GM19463 (cell line): ENCODE measurements at regions not wholly inside any gene's neighbourhood (a gene's known extent, or its start where the extent isn't known, plus 50 kb on each side); places are given as distances from the start of the nearest gene placed in this dataset.

Experiments
- ATAC-seq: cut with Tn5 transposase; IDR thresholded peaks from one replicate; pipeline ENCODE4 v1.9.1; 2021; ENCODE audit warnings: mild to moderate bottlenecking, moderate library complexity; ENCODE audit not compliant: unreplicated experiment

- ATAC-seq = no peak
Observed at GRCh38 chr20:20993372-20993771, 112.8 kb downstream of the LINC00237 start.

DNA sequence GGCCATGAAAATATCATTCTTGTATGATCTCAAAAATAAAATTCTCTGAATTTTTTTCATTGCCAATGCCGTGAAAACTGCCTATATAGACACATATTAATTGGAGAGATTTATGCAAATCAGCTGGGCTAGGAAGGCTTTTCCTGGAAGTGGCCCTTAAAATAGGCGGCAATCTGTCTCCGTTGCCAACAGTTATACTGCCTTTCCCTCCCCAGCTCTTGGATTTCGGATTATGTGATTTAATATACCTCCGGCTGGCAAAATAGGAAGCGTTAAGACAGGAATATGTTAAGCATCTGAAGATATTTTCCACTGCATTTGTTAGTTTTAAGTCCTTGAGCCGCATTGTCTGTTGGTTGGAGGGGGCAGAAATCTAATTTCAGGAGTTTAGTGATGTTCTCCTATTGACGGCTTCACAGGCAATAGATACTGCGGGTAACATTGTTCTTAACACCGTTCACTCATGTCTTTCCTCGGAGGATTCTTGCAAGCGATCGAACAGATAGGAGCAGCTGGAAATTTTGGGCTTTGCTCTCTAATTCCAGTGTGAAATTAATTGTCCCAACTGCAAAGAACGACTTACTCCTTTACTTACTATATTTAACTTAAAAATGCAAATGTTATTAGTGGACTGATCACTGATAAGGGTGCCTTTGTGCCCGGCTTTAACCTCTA lies 113.3 kb downstream of the LINC00237 start:
- ATAC-seq = no peak

DNA sequence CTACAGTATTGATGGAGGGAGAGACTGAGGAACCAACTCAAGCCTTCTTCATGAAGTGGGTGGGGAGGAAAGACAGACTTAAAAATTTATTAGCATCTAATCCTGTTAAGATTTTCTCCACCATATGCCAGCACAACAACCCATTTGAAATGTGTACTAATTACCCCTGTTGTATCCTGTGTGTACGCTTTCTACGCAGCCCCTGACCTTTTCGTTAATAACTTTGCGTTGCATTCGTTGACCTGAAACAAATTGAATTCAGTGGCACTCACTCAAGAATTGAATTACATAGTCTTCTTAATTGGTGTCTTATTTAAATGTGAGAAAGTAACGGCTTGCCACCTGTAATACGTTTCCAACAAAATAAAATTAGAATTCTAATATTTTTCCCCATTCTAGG lies 113.9 kb downstream of the LINC00237 start:
- no peak for ATAC-seq

DNA sequence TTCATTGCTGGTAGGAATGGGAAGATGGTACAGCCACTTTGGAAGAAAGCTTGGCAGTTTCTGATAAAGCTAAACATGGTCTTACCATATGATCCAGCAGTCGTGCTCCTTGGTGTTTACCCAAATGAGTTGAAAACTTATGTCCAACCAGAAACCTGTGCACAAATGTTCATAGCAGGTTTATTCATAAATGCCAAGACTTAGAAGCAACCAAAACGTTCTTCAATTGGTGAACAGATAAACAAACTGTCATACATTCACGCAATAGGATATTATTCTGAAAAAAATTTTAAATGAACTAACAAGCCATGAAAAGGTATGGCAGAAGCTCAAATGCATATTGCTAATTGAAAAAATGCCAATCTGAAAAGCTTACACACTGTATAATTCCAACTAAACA lies 117.1 kb downstream of the LINC00237 start:
- ATAC-seq = no peak

DNA sequence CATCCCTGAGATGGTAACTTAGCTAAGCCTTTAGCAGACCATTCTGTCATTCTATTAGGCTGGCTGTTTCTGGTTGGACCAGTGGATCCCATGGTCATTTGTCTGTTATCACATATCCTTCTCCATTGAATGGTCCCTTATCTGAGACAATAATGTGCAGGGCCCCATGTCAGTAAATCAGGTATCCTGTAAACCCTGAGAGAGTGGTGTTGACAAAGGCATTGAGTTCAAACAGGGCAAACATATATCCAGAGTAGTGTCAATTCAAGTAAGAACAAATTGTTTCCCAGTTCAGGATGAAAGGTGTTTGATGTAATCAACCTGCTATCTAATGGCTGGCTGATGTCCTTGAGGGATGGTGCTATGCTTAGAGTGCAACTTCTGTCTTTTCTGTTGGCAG lies 126.2 kb downstream of the LINC00237 start:
- ATAC-seq = no peak

GRCh38 chr20:20977786-20978185 lies 128.4 kb downstream of the LINC00237 start:
- ATAC-seq = no peak

GRCh38 chr20:20972490-20972889 lies 133.7 kb downstream of the LINC00237 start:
- ATAC-seq = no peak

- ATAC-seq = no peak
Observed at GRCh38 chr20:20971810-20972209, 134.3 kb downstream of the LINC00237 start.

DNA sequence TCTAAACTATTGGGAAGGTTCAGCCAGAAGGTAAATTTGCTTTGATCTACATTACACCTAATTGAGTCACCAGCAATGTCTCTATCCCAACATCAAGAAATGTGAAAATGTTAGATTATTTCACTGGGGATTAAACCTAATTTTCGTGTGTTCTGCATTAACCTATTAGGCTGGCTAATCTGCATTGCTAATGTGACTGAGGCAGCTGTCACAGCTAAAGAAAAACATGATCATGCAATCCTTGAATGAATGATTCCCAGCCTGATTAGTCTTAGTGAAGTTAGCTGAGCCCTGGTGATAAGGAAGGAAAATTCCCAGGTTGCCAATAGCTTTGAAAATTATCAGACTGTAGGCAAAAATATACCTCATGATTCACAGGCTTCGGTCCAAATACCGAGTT lies 135.3 kb downstream of the LINC00237 start:
- no peak for ATAC-seq

- ATAC-seq = no peak
Observed at GRCh38 chr20:20969701-20970280, 136.4 kb downstream of the LINC00237 start.

DNA sequence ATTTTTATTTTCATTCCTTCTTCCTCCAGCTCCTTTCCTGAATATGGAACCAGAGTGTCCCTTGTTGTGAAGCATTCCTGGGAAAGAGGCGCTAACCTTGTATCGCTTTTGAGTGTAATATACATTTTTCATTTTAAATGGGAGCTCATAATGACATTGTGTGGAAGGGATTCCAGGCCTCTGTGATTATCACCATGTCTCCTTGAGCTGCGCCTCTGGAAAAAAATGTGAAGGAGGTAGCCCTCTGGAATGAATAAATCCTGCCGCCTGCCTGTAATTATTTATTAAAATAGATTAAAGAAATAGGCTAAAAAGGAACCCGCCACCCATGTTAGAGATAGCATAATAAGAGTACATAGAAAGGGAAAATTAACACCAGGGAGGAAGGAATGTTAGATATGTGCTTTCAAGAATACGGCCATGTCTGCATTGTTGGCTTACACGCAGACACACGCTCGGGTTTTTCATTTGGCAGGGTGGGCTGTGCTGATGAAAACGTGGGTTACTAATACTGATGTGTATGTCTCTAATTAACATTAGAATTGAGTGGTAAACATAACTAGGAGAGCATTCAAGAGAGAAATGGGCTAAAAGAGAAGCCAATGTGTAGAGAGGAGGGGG lies 138.5 kb downstream of the LINC00237 start:
- no peak for ATAC-seq

DNA sequence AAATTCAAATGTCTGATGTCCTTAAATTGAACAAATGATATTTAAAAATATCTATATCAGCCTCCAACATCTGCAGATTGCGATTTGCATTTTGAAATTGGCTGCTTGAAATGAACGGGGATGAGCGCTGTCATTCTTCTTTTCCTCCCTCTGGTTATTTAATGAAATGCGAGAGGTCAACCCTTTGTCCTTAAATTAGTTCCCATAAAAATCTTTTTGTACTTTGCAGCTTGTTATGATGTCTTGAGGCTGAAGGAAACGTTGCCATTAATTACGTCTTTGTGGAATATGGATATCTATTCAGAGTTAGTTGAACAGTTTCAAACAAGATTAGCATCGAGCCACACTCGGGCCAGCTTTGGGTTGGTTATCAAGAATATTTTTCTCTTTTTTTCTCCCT lies 140.0 kb downstream of the LINC00237 start:
- ATAC-seq = no peak

DNA sequence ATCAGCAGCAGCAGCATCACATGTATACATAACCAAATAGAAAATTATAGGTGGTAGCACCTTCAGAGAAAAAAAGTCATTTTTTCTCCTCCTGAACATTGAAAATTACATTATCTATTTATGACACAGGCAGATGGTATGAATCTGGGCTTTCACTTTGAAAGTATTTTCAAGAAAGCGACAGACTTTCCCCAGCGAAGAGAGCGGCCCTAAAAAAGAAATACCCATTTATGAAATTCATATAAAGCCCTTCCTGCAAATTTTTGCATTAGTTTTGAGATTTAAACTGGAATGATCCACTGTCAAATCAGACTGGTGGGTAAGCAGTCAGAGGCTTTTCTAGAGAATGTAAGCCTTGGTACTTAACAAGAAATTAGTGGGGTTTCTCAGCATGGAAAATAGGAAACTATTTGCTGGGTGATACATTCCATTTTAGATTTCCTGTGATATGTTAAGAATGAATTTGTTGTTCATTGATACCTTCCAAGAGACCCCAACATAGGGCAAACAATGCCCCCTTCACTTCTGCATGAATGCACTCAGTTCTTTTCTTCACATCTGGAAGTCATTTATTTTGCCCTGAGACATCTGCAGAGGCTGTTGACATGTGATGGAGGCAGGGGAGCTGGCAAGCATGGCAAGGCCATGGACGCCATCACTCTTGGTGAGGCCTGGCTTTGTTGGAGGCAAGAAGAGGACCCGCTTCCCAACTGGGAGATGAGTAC lies 147.0 kb downstream of the LINC00237 start:
- ATAC-seq = no peak

- ATAC-seq = no peak
Observed at GRCh38 chr20:20956513-20956931, 149.6 kb downstream of the LINC00237 start.

DNA sequence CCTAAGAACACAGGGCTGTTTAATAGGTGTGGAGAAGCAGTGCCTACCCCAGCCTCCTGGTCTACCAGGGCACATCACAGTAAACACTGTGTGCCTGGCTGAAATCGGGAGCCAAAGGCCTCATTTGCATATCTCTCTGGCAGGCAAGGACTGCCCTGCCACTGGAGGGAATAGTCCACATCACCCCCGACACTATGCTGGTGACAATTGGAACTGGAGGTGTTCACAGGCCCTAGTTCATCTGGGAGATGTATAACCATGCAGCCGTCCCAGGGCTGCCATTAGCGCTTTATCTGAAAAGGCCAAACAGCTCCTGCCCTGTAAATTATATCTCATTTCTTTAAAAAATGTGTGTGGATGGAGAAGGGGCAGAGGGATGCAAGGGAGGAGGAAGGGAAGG lies 150.3 kb downstream of the LINC00237 start:
- ATAC-seq = no peak

GRCh38 chr20:20953738-20954618 lies 152.2 kb downstream of the LINC00237 start:
- no peak for ATAC-seq

DNA sequence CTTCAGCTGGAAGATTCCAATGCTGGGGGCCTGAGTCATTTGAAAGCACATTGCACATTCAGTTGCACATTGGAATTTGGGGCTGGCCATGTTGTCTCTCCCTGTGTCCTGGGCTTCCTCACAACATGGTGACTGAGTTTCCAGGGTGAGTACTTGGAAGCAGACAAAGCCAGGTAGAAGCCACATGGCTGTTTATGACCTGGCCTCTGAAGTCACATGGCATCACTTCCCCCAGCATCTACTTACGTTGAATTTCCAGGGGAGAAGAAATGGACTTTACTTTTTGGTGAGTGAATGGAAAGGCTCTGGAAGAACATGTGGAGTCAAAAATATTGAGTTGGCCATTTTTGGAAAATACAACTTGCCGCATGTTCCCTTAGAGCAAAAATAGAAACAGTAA lies 155.5 kb downstream of the LINC00237 start:
- ATAC-seq = no peak

DNA sequence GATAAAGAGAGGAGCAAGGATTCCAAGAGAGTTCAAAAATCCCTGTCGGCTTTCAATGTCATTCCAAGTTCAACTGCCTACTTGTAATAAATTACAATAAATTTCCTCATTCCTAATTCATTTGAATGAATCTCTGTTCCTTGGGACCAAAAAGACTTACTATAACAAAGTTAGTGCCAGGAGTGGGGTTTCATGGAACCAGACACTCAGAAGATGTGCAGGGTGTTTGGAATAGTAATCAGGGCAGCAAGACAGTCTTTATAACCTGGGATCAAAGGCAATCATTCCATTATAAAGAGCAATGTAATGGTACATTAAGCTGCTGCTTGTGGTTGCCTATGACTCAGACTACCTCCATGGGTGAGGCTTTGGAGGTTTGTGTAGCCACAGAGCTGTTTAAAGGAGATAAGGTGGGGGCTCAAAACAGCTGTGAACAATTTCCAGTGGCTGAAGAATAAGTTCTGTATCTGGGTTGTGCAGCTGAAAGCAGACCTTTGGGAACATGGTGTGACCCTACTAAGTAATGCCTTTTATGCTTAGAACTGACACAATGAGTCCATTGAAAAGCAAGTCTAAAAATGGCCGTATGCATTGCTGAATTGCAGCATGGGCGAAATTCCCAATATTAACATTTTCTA lies 159.9 kb downstream of the LINC00237 start:
- ATAC-seq = no peak

DNA sequence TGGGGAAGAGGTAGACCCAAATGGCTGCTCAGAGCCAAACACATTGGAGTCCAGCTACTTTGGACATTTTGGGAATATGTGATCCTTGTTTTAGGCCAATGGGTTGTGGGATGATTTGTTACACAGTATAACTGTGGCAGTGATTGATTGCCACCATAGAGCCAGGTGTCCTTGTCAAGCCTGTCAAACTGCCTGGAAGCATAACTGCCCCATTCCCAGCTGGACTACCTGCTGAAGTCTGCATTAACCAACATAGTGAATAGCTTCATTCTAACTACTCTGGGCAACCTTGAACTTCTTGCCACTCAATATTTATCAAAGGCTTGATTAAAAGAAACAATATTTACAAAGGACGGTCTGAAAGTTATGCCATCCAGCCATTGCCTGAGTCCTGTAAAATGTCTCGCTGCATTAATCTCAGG lies 164.7 kb downstream of the LINC00237 start:
- ATAC-seq = no peak

DNA sequence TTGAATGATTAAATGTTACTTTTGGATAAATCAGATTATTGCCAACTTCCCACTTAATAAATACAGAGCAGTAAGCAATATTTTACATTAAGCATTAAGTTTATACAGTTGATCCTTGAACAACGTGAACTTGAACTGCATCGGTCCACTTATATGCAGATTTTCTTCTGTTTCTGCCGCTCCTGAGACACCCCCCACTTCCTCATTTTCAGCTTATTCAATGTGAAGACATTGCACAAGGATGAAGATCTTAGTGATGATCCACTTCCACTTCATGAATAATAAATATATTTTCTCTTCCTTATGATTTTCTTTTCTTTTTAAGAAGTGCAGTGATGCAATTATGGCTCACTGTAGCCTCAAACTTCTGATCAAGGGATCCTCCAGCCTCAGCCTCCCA lies 167.2 kb downstream of the LINC00237 start:
- no peak for ATAC-seq
